ENCODE measurements at regions not wholly inside any gene's neighbourhood (a gene's known extent, or its start where the extent isn't known, plus 50 kb on each side); places are given as distances from the start of the nearest gene placed in this dataset.
"Not testable (repeated sequence)": the region's sequence is repeated elsewhere in the genome, so short reads cannot be mapped to it uniquely, and the experiment has no call there.

- no peak for DNase-seq (ENCODE audit: low read depth, low spot score)
These were observed 163.5 kb downstream of the C9orf50 start for GRCh38 chr9:129457325-129457779.

- DNase-seq (ENCODE audit: low read depth, low spot score) = no peak
These were observed 164.2 kb downstream of the C9orf50 start for GRCh38 chr9:129456549-129457324.

GRCh38 chr9:129455151-129455995, 165.5 kb downstream of the C9orf50 start:
- no peak for DNase-seq (ENCODE audit: low read depth, low spot score)

DNA sequence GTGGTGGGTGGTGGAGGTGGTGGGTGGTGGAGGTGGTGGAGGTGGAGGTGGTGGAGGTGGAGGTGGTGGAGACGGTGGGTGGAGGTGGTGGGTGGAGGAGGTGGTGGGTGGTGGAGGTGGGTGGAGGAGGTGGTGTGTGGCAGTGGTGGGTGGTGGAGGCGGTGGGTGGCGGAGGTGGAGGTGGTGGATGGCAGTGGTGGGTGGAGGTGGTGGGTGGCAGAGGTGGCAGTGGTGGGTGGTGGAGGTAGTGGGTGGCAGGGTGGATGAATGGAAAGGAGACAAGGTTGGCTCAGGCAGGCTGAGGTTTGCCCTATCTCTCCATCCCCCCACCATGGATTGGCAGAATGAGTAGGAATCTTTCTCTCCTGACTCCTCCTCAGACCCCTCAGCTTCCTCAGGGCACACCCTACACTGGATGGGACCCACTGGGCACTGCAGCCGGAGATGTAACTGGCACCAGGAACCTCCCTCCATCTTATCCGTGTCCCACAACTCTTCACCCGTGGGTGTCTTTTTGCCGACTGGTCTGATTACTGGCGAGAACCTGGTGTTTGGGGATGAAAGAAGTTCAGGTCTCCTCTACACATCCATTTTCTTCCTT, 166.3 kb downstream of the C9orf50 start:
- DNase-seq (ENCODE audit: low read depth, low spot score) = no peak

DNA sequence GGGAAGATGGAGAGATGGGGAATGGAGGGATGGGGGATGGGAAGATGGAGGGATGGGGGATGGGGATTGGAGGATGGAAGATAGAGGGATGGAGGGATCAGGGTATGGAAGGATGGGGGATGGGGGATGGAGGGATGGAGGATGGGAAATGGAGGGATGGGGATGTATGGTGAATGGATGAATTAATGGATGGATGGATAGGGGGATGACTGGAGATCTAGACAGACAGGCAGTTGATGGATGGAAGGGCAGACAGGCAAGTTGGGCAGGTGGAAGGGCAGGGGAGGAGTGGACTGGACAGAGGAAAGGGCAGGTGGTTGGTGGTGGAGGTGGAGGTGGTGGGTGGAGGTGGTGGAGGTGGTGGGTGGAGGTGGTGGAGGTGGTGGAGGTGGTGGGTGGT, 167.2 kb downstream of the C9orf50 start:
- no peak for DNase-seq (ENCODE audit: low read depth, low spot score)

- no peak for DNase-seq (ENCODE audit: low read depth, low spot score)
These were observed 169.2 kb downstream of the C9orf50 start for GRCh38 chr9:129451669-129452068.

GRCh38 chr9:129451089-129451656, 169.7 kb downstream of the C9orf50 start:
- DNase-seq (ENCODE audit: low read depth, low spot score) = no peak

- no peak for DNase-seq (ENCODE audit: low read depth, low spot score)
These were observed 171.8 kb downstream of the C9orf50 start for GRCh38 chr9:129449066-129449465.

- DNase-seq (ENCODE audit: low read depth, low spot score) = no peak
These were observed 173.9 kb downstream of the C9orf50 start for GRCh38 chr9:129446828-129447550.

DNA sequence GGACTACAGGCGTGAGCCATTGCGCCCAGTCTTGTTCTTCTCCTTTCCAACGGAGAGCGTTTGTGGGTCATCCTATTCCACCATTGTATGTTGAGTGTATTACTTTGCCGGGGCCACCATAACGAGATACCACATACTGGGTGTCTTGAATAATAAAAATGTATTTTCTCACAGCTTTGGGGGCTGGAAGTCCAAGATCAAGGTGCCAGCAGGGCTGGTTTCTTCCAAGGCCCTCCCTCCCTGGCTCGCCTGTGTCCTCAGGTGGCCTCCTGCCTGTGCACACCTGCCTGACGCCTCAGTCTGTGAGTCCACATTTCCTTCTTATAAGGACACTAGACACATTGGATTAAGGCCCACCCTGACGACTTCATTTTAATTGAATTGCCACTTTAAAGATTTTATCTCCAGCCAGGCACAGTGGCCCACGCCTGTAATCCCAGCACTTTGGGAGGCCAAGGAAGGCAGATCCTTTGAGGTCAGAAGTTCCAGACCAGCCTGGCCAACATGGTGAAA, 175.1 kb downstream of the C9orf50 start:
- DNase-seq (ENCODE audit: low read depth, low spot score) = no peak

DNA sequence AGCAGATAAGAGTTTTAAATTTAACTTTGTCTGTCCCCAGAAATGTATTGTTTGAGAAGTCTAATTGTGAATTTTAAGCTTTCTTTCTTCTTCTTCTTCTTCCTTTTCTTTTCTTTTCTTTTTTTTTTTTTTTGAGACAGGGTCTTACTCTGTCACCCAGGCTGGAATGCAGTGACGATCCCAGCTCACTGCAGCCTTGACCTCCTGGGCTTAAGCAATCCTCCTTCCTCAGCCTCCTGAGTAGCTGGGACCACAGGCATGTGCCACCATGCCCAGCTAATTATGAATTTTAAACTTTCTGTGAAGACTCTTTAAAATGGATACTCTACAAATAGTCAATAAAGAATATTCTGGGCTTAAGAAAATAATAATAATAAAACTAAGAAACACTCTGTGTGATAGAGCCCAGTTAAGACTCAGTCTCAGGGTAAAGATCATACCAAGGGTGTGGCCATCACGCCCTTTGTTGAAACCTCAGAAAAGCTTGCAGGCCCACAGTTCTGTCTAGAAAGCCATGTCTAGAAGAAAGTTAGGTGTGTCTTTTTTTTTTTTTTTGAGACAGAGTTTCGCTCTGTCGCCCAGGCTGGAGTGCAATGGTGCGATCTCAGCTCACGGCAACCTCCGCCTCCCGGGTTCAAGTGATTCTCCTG, 177.3 kb downstream of the C9orf50 start:
- DNase-seq (ENCODE audit: low read depth, low spot score) = not testable (repeated sequence)

- no peak for DNase-seq (ENCODE audit: low read depth, low spot score)
These were observed 177.9 kb downstream of the C9orf50 start for GRCh38 chr9:129442803-129443511.

DNA sequence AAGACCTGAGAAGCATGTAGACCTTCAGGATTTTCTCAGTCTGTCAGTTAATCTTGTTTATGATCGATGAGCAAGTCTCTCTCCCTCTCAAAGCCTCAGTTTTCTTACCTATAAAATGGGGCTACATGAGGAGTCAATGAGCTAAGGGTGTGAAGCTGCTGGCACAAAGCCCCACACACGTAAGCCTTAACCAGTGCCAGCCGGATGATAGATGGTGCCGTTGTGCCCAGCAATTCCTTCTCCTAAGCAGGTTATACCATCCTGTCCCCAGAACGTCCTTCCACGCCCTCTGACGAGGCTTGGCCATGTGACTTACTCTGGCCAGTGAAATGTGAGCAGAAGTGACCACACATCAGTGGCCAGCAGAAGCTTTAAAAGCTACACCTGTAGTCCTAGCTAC, 179.0 kb downstream of the C9orf50 start:
- DNase-seq (ENCODE audit: low read depth, low spot score) = no peak

GRCh38 chr9:129440435-129441186, 180.3 kb downstream of the C9orf50 start:
- DNase-seq (ENCODE audit: low read depth, low spot score) = no peak

- DNase-seq (ENCODE audit: low read depth, low spot score) = no peak
These were observed 181.7 kb downstream of the C9orf50 start for GRCh38 chr9:129439242-129439641.

DNA sequence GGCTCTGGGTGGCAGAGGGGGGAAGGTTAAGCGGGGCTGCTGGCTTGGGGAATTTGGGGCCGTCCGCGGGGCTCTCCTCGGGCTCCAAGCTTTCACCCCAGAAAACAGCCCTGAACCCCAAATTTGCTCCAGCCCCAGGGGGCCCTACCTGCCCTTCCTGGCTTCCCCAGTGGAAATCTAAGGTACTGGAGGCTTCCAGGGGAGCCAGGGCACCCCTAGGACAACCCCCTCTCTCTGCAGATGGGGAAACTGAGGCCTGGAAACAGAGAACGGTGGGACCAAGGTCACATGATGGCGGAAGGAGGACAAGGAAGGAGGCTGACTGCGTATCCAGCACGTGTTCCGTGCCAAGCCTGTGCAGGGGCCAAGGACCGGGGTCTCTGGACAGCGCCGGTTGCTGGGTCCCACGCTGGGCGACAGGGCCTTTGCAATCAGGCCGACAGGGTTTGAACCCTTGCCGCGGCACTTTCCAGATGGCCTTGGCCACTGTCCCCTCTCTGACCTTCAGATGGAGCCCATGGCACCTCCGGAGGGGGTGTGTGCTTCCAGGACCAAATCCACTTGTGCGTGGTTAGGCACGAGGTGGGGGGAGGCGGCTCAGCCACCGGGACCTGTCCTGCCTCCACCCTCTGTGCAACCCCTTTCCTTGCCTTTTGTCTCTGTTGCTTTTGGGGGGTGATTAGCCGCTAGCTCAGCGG, 183.1 kb downstream of the C9orf50 start:
- no peak for DNase-seq (ENCODE audit: low read depth, low spot score)

DNA sequence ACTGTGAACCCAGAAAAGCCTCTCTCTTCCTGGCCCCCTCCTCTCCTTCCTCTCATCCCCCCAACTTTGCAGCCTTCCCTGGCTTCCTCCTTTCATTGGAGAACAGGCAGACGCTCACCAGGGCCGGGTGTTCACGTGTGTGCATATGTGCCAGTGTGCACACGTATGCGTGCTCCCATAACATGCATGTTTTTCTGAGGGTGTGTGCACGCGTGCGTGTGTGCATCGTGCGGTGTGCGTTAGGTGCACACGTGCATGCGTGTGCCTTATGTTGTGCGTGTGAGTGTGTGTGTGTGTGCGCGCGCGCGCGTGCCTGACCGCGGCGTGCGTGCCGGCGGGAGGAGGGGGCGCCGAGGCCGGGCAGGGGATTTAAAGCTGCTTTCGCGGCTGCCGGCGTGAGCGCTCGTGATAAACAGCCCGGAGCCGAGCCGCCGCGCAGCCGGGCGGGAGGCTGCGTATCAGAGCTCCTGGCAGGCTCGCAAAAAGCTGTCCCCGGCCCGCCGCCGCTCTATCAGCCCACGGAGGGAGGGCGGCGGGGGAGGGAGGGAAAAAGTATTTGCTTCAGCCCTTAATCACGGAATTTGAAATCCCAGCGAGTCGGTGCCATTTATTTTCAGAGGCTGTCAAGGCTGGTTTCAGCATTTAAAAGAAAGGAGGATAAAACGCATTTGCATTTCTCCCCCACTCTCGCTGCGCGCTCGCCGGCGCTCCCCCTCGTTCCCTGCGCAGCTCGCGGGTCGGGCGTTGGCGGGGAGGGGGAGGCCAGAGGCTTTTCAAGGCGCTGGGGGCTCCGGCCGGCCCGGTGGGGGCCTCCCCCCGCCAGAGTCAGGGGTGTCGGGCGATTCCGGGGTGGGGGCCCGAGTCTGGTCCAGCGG, 183.9 kb downstream of the C9orf50 start:
- DNase-seq (ENCODE audit: low read depth, low spot score) = no peak

Measured in activated CD4-positive, CD25-positive, alpha-beta regulatory T cell treated with anti-CD3 and anti-CD28 coated beads, Interleukin-2, amount 50 U/mL, for 16 hours (primary cell).